AG04449 (cell line): ENCODE measurements at regions not wholly inside any gene's neighbourhood (a gene's known extent, or its start where the extent isn't known, plus 50 kb on each side); places are given as distances from the start of the nearest gene placed in this dataset.
"Not testable (repeated sequence)": the region's sequence is repeated elsewhere in the genome, so short reads cannot be mapped to it uniquely, and the experiment has no call there.

ENCODE experiments used
- CTCF ChIA-PET: fragments of 350-600 bp; formaldehyde crosslinking; extraction: SDS; loops from one replicate; lab custom pipeline; 2021; ENCODE audit warnings: antibody characterized with exemption; lab: Yijun Ruan, JAX
- POLR2A ChIA-PET: fragments of 400-600, 350-600 bp; formaldehyde crosslinking; extraction: SDS; loops from one replicate; lab custom pipeline; 2020; ENCODE audit warnings: antibody characterized with exemption, inconsistent platforms; lab: Yijun Ruan, JAX
- DNase-seq: peaks from one replicate; pipeline ENCODE4 v3.0.0-alpha.2; 2010; ENCODE audit warnings: low read depth, low spot score
- H3K4me3 ChIP-seq: 2 replicates; pipeline ENCODE4 v1.5.1; 2011; ENCODE audit warnings: low read depth, mild to moderate bottlenecking, control low read depth, low read length
- CTCF ChIP-seq: IDR thresholded peaks from one replicate; pipeline ENCODE4 v1.5.1; 2011; ENCODE audit warnings: mild to moderate bottlenecking, moderate library complexity, low read length, control low read depth, inconsistent platforms; ENCODE audit not compliant: insufficient read depth; ENCODE audit errors: missing control alignments

- ChIA-PET POLR2A (no interaction called here), CTCF (no interaction called here)
- TF ChIP-seq CTCF: no peak
- DNase-seq: no peak
- H3K4me3 ChIP-seq: no peak overlapping the region
These were observed 495.6 kb upstream of the ZFP42 start for GRCh38 chr4:187499956-187500355.

GRCh38 chr4:187500796-187501195 is 494.8 kb upstream of the ZFP42 start:
- POLR2A ChIA-PET: no interaction called here
- H3K4me3 ChIP-seq: no peak overlapping the region
- DNase-seq: no peak
- CTCF ChIA-PET: interaction anchor here (0.9 kb wide), 1 partner anchor 22 kb away, joined by 3 read pairs; no protein-coding TSS in a partner anchor
- no peak for TF ChIP-seq CTCF

DNA sequence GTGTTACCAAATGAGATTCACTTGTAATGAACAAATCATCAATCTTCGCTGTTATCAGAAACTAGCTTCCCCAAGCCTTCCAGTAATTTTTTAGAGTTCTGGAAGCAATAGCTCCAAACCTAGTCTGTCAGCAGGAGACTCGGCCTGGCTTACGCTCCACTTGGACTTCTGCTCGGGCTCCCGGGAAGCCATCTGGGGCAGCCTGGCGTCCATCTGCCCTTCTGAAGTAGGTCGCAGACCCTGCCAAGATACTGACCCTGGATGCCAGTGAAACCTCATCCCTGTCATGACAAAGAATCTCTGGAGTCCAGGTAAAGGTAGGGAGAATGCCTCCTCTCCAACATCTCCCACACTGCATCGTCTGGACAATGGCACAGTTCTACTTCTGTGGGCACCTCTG is 493.8 kb upstream of the ZFP42 start:
- CTCF ChIA-PET: interaction anchor here (0.9 kb wide), 1 partner anchor 21 kb away, joined by 3 read pairs; no protein-coding TSS in a partner anchor
- no peak for TF ChIP-seq CTCF
- no peak for DNase-seq
- POLR2A ChIA-PET: interaction anchor here (0.6 kb wide), 1 partner anchor 19 kb away, joined by 4 read pairs; no protein-coding TSS in a partner anchor
- no peak overlapping the region for H3K4me3 ChIP-seq

DNA sequence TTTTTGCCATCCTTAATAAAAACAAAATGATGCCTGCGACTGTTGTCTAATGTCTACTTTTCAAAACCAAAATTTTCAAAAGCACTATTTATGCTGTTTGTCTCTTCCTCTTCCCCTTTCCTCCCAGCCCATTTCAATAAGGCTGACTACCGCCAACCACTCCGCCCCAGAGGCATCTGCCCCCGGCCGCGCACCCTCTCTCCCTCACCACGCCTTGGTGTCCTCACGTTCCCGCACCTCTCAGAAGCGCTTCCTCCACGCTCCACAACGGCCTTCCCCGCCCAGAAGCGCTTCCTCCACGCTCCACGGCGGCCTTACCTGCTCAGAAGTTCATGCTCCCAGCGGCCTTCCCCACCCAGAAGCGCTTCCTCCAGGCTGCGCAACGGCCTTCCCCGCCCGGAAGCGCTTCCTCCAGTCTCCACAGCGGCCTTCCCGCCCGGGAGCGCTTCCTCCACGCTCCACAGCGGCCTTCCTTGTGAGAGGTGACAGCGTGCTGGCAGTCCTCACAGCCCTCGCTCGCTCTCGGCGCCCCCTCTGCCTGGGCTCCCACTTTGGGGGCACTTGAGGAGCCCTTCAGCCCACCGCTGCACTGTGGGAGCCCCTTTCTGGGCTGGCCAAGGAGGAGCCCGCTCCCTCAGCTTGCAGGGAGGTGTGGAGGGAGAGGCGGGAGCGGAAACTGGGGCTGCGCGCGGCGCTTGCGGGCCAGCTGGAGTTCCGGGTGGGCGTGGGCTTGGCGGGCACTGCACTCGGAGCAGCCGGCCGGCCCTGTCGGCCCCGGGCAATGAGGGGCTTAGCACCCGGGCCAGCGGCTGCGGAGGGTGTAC is 490.4 kb upstream of the ZFP42 start:
- ChIA-PET CTCF (no interaction called here), POLR2A (no interaction called here)
- no peak overlapping the region for H3K4me3 ChIP-seq
- TF ChIP-seq CTCF: no peak
- DNase-seq: no peak

GRCh38 chr4:187505798-187506141 is 489.8 kb upstream of the ZFP42 start:
- POLR2A ChIA-PET, CTCF ChIA-PET, H3K4me3 ChIP-seq, DNase-seq: not testable (repeated sequence)

DNA sequence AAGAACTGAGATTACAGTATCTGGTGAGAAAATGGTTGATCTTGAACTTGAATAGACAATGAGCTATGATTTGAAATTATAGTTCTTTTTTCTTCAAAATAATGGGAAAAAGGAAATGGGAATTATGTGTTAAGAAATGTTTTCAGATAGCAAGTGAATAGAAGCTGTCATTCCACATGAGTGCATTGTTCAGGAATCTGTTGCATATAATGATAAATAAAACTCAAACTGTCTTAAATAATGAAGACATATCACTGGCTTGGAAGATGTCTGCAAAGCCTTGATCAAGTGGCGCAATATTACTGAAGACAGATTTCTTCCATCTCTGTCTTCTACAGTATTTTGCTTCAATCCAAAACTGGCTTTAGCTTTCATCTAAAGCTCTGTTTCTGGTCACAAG is 479.3 kb upstream of the ZFP42 start:
- POLR2A ChIA-PET: no interaction called here
- H3K4me3 ChIP-seq: no peak overlapping the region
- TF ChIP-seq CTCF: no peak
- DNase-seq: no peak
- CTCF ChIA-PET: no interaction called here

DNA sequence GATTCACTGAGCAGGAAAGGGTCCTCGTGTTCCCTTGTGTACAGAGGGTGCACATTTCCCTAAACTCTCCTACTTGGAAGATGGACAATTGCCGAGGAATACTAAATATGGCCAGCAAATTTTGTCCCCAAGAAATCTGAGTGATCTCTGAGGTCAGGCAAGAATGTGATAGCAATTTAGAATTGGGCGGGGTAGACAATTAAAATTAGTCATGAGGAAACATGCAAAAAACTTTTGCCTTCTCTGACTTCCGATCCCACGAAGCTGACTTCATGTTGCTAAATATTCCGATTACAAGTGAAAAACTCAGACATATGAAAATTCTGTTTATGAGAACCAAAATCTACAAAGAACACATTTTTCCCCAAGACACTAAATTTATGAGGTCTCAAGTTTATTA is 453.9 kb upstream of the ZFP42 start:
- CTCF ChIA-PET: no interaction called here

More for the DNA sequence above, 453.9 kb upstream of the ZFP42 start:
- no peak overlapping the region for H3K4me3 ChIP-seq
- POLR2A ChIA-PET: no interaction called here
- TF ChIP-seq CTCF: no peak
- no peak for DNase-seq
